Activated CD4-positive, CD25-positive, alpha-beta regulatory T cell treated with anti-CD3 and anti-CD28 coated beads, Interleukin-2, amount 50 U/mL, for 16 hours (primary cell): ENCODE measurements at regions not wholly inside any gene's neighbourhood (a gene's known extent, or its start where the extent isn't known, plus 50 kb on each side); places are given as distances from the start of the nearest gene placed in this dataset.

Experiments used
- DNase-seq: peaks from one replicate; pipeline ENCODE4 v3.0.0-alpha.2; 2020; ENCODE audit warnings: low read depth, low spot score

DNA sequence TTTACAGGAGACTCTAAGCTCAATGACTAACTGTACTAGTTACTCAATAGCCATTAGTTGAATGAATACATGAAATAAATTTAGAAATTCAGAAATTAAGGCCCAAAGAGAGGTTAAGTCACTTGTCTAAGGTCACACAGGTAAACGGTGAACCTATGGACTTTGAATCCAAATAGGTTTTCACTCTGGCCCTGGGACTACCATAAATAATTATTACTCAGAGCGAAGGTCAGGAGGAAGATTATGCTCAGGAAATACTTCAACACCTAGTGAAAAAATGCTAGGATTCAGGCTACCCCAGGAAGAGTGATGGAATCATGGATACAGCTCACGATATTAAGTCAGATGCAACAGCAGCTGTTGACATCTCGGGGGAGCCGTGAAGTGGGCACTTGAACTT, 417.4 kb downstream of the GABRG2 start:
- DNase-seq, result no peak

DNA sequence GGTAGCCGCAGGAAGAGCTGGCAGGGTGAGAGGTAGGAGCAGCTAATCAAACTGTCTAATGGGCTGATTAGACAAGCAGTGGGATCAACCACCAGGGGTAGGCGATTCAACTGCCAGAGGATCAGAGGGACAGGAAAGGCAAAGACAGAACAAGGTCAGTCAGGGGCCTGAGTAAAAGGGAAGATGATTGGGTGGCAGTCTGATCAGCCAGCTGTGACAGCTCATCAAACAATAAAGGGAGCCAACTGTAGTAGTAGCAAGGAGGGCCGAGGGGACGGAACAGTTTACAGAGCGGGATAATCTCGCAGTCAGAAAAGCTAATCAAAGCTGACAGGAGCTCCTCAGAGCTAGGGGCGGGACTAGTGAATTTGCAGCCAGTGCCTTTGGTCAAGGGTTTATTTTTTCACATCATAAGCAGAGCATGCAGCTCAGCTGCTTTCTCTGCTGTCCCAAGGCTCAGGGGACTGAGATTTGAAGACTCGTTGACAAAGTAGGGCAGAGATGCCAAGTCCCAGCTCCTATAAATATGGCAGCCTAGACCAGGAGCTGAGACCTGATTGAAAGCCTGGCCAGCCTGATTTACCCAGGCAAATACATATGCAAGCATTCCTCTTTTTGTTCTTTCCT, 418.2 kb downstream of the GABRG2 start:
- DNase-seq, result no peak

DNA sequence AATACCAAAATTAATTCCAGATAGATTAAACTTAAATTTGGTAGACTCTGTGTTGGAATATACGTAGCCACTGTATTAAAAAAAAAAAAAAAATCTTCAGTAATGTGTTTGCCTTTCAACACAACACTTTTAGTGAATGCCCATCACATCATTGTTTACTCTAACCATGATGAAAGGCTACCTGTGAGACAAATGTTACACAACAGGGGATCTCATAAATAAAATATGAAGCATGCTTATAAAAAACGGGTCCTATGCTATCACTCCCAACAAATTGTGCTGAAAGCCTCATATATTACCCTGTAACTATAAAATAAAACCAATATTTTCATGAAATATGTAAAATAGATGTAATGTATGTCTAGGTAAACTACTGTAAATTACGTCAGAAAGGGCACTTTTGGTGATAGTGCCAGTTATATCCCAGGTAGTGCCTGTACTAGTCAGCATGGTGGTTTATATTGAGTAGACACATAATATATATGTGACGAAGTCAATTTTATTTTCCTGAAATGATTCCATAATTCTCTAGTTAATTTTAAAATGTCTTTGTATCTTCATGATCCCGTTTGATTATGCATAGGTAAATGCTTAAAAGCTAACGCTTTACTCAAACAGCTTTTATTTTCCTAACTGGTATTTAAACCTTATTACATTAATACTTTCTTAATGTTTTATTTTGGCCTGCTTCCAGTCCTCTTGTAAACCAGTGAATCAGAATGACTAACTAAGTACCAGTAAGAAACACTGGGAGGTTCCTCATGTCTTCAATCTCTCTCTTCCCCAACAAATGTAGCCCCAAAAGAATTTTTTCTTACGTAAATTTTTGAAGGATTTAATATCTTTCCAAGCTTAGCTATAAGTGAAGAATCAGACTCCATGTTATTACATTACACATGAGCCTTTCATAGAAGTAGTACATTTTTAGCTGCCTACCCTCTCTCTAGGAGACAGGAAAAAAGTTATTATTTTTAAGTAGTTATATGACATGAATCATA, 420.3 kb downstream of the GABRG2 start:
- DNase-seq, result no peak

DNA sequence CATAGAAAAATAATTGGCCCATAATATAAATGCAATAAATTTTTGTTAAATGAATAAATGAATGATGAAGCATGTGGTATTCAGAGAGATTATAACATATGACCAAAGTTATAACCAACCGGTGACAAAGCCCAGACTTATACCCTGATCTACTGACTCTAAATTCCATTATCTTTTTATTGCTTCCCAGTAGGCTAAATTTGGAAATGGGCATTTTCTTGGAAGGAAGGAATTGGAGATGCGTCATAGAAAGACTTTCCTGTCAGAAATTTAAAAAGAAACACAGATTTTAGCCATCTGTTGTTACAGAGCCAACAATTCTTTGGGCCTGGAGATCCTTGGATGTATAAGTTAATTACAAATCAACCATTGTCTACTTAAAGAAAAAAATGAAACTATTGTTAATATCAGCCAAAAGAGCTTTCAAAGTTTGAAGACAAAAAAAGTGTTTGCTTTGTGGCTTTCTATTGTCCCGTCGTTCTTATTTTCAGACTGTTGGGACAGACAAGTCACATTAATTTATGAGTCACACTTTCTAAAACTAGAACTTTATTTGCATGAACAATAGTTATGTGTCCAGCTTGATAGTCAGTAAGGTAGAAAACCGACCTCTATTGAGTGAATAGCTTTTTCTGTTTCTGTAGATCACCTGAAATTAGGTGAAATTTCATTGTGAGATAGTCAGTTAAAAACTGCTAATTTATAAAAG, 428.7 kb downstream of the GABRG2 start:
- no peak for DNase-seq

DNA sequence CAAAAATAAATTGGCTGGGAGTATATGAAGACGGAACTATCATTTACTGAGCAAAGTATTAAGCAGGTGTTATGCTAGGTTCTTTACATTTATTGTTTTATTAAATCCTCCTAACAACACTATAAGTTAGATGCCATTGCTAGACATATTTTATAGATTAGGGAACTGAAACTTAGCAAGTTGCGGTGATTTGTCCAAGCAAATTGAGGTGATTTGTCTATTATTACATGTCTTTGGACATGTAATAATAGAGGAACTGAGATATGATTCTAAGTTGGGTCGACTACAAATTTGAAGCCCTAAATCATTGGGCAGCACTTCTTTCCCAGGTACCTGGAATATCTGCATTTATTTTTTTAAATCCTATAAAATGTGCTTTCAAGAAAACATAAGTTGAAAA, 429.9 kb downstream of the GABRG2 start:
- no peak for DNase-seq

DNA sequence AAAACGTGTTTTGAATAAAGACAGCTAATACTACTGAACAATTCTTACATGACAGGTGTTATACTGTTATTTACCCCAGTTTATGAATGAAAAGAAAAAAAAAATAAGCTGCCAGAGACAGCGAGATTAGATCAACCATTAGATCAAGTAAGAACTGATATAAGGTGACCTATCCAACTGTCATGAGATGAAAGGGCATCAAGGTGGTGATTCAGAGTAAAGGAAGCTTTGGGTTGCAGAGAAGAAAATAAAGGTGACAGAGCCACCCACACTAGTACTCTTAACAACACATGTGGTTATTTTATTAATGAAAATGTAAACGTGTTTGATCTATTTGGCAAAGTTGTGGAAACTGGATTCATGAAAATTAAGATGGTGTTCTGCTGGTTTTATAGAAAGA, 435.2 kb downstream of the GABRG2 start:
- no peak for DNase-seq

DNA sequence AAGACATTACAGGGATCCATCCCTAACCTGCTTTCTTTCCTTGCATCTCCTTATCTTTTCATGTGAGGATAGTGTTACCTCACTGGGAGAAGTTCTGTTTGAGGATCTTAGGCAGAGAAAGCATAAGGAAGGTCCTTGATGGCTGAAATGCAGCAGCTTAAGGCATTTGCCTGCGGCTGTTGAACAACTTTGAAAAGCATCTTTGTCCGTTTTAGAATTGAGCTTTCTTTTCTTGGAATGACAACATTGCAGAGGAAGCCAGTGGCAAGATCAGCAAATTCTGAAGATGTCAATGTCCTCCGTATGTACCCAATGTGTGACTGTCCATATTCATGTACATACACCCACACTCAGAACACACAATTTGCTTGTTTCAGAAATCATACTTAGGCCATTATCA, 436.2 kb downstream of the GABRG2 start:
- DNase-seq, result no peak

DNA sequence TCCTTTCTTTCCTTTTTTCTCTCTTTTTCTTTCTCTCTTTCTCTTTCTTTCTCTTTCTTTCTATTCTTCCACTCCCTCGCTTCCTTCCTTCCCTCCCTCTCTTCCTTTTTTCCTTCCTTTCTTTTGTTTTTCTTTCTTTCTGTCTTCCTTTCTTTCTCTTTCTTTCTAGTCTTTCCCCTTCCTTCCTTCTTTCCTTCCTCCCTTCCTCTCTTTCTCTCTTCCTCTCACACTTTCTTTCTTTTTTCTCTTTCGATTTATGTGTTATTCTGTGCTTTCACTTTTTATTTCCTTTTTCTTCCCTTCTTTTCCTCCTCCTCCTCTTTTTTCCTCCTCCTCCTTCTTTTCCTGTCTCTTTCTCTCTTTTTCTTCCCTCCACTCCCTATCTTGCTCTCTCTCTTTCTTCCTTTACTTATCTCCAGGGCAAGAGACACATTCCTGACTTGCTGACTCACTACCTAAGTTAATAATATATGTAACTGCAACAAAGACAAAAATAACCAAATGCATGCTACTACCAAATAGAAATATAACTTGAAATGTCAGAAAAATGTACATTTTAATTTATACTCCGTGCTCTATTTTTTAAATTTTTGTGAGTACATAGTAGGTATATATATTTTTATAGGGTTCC, 445.5 kb downstream of the GABRG2 start:
- DNase-seq, result no peak

DNA sequence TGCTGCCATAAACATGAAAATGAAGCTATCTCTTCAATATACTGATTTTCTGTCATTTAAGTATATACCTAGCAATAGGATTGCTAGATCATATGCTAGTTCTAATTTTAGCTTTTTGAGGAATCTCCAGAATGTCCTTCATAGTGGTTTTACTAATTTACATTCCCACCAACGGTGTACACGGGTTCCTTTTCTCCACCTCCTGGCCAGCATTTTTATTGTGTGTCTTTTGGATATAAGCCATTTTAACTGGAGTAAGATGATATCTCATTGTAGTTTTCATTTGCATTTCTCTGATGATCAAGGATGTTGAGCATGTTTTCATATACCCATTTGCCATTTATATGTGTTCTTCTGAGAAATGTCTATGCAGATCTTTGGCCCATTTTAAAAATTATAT, 446.5 kb downstream of the GABRG2 start:
- DNase-seq, result no peak

DNA sequence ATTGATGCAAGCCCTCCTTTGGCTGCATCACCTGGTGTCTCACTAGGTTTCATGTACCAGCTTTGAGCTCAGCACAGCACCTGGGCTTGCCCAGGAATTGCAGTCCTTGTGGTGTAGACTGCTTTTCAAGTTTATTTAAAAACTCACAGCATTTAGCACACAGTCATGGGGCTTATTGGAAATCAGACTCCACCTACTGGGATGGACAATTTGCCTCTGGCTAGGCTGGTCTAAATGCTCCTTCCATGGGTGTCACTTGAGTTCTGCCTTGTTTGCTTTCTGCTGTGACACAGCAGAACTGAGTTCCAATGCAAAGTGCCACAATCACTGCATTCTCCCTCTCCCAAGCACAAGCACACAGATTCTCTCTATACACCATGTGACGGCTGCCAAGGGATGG, 453.3 kb downstream of the GABRG2 start:
- no peak for DNase-seq

DNA sequence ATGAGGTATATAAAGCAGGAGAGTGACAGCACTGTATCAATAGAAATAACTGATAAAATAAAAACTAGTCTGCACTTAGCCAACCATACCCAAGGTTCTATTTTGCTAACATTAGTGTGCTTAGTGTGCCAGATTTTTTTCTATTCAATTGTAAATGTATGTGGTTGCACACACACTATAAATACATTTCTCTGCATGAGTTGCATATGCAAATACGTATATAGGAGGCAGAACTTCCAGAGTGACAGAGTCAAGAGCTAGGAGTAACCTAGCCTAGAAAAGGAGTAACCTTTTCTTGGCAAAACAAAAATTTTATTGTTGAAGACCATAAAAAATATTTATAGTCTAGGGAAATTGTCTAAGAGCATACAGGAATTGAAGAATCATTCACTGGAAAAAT, 461.6 kb downstream of the GABRG2 start:
- no peak for DNase-seq

DNA sequence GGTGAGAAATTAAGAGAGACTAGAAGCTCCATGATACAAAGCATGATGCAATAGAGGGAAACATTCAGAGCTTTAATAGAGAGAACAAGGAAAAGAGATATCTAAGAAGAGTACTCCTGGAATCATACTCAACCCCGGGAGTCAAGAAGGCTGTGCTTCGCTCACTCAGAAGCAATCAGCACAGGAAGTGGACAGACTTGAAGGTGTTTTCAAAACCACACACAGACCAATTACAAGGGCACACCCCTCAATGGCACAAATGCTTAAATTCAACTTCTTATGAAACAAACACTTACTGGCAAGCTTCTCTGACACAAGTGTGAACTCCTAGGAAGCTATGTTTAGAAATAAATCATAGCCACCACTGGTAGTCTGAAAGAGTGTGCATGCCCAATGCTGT, 462.3 kb downstream of the GABRG2 start:
- no peak for DNase-seq

DNA sequence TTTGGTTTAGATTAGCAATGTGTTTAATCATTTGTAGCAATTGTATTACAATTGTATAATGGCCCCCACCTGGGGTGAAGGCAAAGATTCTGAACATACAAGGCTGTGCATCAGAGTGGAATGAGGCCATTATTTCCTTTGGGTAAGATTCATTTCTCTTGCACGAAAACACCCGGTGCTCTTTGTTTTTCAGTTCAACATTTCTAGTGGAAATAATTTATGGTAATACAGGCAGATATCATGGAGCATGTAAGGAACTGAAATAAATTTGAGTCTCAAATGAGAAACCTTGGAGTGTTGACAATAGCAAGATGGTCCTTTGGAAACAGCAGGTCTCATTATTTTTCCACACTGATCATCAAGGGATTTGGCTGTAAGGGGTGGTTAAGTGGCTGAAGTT, 475.9 kb downstream of the GABRG2 start:
- DNase-seq, result no peak

DNA sequence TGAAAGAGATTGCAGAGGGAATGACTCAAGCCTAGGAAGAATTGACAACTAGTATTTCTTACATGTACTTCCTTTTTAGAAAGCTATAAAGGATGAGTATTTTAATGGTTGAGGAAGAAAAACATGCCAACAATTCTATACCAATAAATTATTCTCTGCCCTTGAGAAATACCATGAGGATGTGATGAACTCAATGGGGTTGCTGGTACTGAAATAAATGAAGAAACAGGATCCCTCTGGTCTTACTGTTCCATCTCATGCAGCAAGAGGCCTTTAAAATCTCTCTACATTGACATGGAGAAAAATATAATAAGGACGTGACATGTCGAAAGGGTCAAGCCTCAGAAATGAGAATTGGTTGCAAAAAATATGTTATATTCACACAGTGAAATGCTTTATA, 477.3 kb downstream of the GABRG2 start:
- DNase-seq, result no peak

DNA sequence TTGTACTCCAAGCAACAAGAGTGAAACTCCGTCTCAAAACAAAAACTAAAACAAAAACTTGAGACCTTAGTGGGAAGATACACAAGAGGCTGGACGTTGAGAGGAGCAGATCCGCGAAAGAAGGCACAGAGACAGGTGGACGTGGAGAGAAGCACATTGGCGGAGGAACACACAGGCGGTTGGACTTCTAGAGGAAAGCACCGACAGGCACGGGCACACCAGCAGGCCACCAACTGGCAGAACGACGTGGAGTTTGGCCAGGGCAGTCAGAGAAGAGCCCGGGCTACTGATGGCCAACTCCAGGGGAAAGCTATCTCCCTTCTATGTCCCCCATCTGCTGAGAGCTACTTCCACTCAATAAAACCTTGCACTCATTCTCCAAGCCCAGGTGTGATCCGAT, 482.7 kb downstream of the GABRG2 start:
- DNase-seq, result no peak

DNA sequence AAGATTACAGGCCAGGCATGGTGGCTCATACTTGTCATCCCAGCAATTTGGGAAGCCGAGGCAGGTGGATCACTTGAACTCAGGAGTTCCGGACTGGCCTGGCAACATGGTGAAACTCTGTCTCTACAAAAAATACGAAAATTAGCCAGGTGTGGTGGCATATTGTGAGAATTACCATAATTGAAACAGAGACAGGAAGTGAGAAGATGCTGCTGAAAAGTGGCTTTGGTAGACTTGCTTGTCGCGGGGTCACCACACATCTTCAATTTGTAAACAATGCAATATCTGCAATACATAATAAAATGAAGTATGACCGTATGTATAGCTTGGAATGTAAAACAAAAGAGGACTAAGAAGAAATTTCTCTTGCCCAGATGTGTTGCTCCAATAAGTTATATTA, 490.5 kb downstream of the GABRG2 start:
- no peak for DNase-seq

DNA sequence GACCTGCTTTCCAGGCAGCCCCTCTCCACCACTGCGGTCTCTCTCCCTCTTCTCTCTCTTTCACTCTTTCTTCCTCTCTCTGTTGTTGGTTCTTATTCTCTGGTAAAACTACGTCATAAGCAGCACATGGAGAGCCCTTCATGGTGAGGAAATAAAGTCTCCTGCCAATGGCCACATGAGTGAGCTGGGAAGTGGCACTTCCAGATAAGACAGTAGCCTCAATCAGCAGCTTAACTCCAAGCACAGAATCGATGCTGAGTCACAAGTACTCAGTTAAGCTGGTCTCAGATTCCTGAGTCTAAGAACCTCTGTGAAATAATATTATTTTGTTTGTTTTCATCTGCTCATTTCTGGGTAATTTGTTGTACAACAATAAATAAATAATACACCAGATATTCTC, 500.1 kb downstream of the GABRG2 start:
- DNase-seq, result no peak

DNA sequence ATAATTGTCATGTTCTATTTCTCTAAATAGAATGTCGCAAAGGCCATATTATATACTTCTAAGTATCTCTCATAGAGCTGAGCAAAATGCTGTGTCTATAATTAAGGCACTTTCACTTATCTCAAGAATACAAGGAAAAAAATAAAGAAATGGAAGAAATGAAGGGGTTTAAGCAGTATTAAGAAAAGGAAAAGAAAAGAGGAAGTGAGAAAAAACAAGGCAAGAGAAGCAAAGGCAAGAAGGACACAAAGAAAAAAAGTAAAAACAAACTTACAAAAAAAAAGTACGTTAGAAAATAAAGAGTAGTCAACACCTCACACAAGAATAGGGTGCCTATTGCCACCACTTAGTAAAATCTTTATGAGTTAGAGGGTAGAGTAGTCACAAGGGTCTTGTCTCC, 506.2 kb downstream of the GABRG2 start:
- DNase-seq, result no peak

DNA sequence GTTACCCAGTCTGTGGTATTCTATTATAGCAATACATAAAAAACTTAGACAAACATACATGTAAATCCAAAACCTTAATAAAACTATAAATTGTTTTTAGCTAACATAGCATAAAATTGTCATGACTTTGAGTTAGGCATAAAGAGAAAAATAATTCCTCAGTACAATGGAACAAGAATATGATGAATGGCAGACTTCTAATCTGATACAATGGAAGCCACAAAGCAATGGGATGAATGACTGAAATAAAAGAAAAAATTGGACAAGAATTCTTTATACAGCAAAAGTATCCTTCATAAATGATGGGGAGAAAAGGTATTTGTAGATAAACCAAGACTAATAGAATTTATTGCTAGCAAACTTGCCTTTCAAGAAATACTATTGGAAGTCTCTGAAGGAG, 524.2 kb downstream of the GABRG2 start:
- DNase-seq, result no peak

DNA sequence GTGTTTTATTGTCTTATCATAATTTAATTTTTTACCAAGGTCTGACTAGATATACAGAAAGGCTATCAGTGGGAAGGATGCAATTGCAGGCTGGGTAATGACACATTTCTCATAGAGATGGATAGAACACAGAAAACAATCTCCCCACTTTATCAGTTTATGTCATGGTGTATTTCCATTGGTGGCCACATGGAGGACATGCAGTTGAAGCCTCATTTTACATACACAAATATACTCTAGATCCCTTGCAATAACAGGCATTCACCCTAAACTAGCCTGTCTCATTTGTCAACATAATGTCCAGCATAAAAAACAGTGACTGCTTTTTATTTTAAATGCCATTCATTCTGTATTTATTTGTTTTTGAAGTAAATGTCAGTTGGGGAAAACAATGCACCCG, 526.3 kb downstream of the GABRG2 start:
- DNase-seq, result no peak

DNA sequence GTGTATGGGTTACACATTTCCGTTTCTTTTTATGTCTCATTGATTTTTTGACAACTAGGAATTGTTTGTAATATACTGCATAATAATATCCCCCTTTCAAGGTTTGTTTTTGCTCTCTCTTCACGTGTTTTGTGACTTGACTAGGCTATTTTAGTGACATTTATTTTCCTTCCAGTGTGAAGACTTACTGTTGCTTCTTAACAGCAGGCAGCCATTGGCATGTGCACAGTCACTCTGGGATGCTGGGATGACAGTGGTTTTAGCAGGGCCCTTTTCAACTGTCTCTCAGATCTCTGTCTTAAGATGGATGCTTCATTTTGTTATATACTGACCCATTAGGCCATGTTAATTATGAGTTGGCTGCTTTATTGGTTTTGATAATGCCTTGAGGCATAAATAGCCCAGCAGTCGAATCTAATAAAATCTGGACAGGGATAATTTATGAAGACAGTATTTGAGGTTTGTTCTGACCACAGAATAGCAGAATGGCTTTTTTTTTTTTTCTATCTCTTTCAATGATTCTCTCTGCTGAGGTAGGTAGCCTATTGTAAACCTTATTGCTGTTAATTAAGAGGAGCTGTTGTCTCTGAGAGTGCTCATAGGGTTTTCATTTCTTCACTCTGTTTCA, 536.0 kb downstream of the GABRG2 start:
- DNase-seq, result no peak

DNA sequence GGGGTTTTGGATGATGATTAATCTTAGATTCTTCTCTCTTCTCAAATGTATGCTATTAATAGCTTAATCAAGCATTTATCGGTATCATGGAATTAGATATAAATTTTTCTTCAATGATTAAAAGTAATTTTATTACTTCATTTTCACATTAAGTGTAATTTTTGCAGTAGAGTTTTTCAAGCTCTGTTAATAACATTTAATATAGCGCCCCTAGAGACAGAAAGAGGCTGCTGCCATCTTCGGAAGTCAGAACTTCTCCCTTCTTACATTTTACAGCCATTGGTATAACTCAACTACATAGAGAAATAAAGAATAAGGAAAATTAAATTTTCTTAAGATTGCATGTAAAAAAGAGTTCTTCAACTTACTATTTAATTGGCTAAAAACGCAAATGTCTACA, 540.3 kb downstream of the GABRG2 start:
- no peak for DNase-seq
